ENCODE measurements at regions not wholly inside any gene's neighbourhood (a gene's known extent, or its start where the extent isn't known, plus 50 kb on each side); places are given as distances from the start of the nearest gene placed in this dataset.
"Not testable (repeated sequence)": the region's sequence is repeated elsewhere in the genome, so short reads cannot be mapped to it uniquely, and the experiment has no call there.

GRCh38 chr7:10723832-10724231 is 249.8 kb upstream of the PHF14 start:
- no peak for DNase-seq

- DNase-seq: no peak
These were observed 249.2 kb upstream of the PHF14 start for GRCh38 chr7:10724449-10724848.

- DNase-seq: no peak
These were observed 246.0 kb upstream of the PHF14 start for GRCh38 chr7:10727636-10728035.

- no peak for DNase-seq
These were observed 242.4 kb upstream of the PHF14 start for GRCh38 chr7:10731253-10731773.

GRCh38 chr7:10733747-10734146 is 239.9 kb upstream of the PHF14 start:
- no peak for DNase-seq

GRCh38 chr7:10734595-10734994 is 239.1 kb upstream of the PHF14 start:
- no peak for DNase-seq

GRCh38 chr7:10739401-10739800 is 234.3 kb upstream of the PHF14 start:
- no peak for DNase-seq

- DNase-seq: no peak
These were observed 232.9 kb upstream of the PHF14 start for GRCh38 chr7:10740805-10741204.

- no peak for DNase-seq
These were observed 216.7 kb upstream of the PHF14 start for GRCh38 chr7:10756981-10757380.

GRCh38 chr7:10759120-10759519 is 214.6 kb upstream of the PHF14 start:
- no peak for DNase-seq

- DNase-seq: no peak
These were observed 205.9 kb upstream of the PHF14 start for GRCh38 chr7:10767771-10768170.

GRCh38 chr7:10770176-10770575 is 203.5 kb upstream of the PHF14 start:
- DNase-seq: no peak

- no peak for DNase-seq
These were observed 200.2 kb upstream of the PHF14 start for GRCh38 chr7:10773430-10773829.

GRCh38 chr7:10779465-10780399 is 193.9 kb upstream of the PHF14 start:
- DNase-seq: no peak

- no peak for DNase-seq
These were observed 193.3 kb upstream of the PHF14 start for GRCh38 chr7:10780400-10780747.

- not testable (repeated sequence) for DNase-seq
These were observed 186.7 kb upstream of the PHF14 start for GRCh38 chr7:10786976-10787375.

- no peak for DNase-seq
These were observed 184.5 kb upstream of the PHF14 start for GRCh38 chr7:10789170-10789569.

GRCh38 chr7:10790910-10791309 is 182.8 kb upstream of the PHF14 start:
- DNase-seq: no peak

- no peak for DNase-seq
These were observed 179.5 kb upstream of the PHF14 start for GRCh38 chr7:10793995-10794775.

GRCh38 chr7:10797157-10797556 is 176.5 kb upstream of the PHF14 start:
- no peak for DNase-seq

- DNase-seq: no peak
These were observed 175.6 kb upstream of the PHF14 start for GRCh38 chr7:10798044-10798443.

GRCh38 chr7:10799475-10799874 is 174.2 kb upstream of the PHF14 start:
- no peak for DNase-seq

- DNase-seq: no peak
These were observed 171.7 kb upstream of the PHF14 start for GRCh38 chr7:10802011-10802410.

- no peak for DNase-seq
These were observed 171.1 kb upstream of the PHF14 start for GRCh38 chr7:10802526-10802925.
